Kidney epithelial cell (primary cell): ENCODE measurements at regions not wholly inside any gene's neighbourhood (a gene's known extent, or its start where the extent isn't known, plus 50 kb on each side); places are given as distances from the start of the nearest gene placed in this dataset.

Experiments
- DNase-seq: peaks from one replicate; pipeline ENCODE4 v3.0.0-alpha.2; 2010; ENCODE audit warnings: low read depth
- H3K27me3 ChIP-seq: 2 replicates; pipeline ENCODE4 v1.6.0; 2011; ENCODE audit warnings: low read length; ENCODE audit not compliant: control insufficient read depth, insufficient read depth
- H3K36me3 ChIP-seq: 2 replicates; pipeline ENCODE4 v1.5.1; 2011; ENCODE audit warnings: low read length; ENCODE audit not compliant: control insufficient read depth, insufficient read depth
- H3K4me3 ChIP-seq: 2 replicates; pipeline ENCODE4 v1.5.1; 2011; ENCODE audit warnings: low read depth, mild to moderate bottlenecking, control low read depth, low read length
- TF ChIP-seq, protein P1 (sequence below): IDR thresholded peaks from 2 replicates; pipeline ENCODE4 v1.5.1; 2011; ENCODE audit warnings: mild to moderate bottlenecking, moderate library complexity, low read length, control low read depth, inconsistent platforms; ENCODE audit not compliant: insufficient read depth, poor library complexity, severe bottlenecking

DNA sequence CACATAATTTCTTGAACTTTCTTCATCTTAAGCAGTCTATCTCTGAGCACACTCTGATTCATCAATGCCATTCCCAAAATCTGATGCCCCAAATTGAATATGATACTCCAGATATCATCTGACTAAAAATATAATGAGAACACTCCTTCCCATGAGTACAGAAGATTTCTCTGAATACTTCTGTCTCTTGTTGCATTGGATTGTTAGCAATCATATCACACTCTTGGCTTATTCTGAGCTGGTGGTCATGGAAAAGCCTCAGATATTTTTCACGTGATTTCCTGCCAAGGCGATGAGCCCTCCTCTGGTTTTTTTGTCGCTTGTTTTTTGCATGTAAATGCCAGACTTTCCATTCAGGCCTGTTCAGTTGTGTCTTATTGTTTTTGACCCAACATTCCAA is 87.2 kb downstream of the NOG start:
- H3K36me3 ChIP-seq = no peaks in the 10 kb centered on the region
- DNase-seq = no peak
- TF ChIP-seq, protein P1, sequence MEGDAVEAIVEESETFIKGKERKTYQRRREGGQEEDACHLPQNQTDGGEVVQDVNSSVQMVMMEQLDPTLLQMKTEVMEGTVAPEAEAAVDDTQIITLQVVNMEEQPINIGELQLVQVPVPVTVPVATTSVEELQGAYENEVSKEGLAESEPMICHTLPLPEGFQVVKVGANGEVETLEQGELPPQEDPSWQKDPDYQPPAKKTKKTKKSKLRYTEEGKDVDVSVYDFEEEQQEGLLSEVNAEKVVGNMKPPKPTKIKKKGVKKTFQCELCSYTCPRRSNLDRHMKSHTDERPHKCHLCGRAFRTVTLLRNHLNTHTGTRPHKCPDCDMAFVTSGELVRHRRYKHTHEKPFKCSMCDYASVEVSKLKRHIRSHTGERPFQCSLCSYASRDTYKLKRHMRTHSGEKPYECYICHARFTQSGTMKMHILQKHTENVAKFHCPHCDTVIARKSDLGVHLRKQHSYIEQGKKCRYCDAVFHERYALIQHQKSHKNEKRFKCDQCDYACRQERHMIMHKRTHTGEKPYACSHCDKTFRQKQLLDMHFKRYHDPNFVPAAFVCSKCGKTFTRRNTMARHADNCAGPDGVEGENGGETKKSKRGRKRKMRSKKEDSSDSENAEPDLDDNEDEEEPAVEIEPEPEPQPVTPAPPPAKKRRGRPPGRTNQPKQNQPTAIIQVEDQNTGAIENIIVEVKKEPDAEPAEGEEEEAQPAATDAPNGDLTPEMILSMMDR = no peak
- no peaks in the 10 kb centered on the region for H3K27me3 ChIP-seq
- no peak overlapping the region for H3K4me3 ChIP-seq

DNA sequence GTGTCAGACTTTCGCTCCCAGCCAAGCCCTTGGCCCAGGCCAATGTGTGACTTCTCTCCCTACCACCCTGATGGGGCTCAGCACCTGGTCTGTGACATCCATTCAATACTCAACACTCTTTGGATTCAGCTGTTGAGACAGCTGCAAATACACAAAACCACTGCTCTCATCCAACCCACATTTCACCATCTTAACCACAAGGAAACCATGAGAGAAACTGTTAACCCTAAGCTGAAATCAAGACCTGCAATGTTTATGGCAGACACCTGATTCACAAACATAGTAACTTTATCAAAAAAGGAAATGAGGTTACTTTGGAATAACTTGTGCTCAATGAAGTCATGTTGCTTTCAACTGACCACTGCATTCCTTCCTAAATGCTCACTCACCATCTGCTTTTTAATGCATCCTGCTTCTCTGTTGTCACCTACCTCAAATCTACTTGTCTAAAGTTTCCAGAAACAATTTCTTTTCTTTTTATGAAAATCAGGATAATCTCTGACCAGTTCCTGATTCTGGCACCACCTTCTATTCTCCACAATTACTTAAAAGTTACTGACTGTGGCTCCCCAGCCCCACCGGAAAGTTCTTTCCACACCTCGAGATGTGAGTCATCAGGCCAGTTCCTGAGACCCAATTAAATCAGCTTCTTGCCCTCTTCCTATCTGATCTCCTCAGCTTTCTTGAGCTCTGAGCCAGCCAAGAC is 88.2 kb downstream of the NOG start:
- Histone ChIP-seq H3K27me3 (no peaks in the 10 kb centered on the region), H3K4me3 (no peak overlapping the region)
- DNase-seq = peak; percentile 98

DNA sequence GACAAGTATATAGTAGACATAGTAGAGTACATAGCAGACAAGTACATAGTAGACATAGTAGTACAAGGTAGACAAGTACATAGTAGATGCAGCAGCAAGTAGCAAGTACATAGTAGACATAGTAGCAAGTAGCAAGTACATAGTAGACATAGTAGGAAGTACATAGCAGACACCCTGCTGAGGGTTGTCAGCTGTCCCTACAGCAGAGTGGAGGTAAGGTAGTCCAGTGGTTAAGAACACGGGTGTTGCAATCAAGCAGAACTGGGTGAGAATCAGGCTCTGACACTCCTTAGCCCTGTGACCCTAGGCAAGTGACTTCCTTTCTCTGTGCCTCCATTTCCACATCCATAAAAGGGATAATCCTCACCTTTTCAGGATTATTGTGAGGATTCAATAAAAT is 94.7 kb downstream of the NOG start:
- Histone ChIP-seq H3K27me3 (no peaks in the 10 kb centered on the region), H3K36me3 (no peaks in the 10 kb centered on the region), H3K4me3 (no peak overlapping the region)
- DNase-seq = no peak
- TF ChIP-seq, protein P1 = no peak

More for the DNA sequence above, 88.2 kb downstream of the NOG start:
- TF ChIP-seq, protein P1 = no peak
- no peaks in the 10 kb centered on the region for H3K36me3 ChIP-seq

DNA sequence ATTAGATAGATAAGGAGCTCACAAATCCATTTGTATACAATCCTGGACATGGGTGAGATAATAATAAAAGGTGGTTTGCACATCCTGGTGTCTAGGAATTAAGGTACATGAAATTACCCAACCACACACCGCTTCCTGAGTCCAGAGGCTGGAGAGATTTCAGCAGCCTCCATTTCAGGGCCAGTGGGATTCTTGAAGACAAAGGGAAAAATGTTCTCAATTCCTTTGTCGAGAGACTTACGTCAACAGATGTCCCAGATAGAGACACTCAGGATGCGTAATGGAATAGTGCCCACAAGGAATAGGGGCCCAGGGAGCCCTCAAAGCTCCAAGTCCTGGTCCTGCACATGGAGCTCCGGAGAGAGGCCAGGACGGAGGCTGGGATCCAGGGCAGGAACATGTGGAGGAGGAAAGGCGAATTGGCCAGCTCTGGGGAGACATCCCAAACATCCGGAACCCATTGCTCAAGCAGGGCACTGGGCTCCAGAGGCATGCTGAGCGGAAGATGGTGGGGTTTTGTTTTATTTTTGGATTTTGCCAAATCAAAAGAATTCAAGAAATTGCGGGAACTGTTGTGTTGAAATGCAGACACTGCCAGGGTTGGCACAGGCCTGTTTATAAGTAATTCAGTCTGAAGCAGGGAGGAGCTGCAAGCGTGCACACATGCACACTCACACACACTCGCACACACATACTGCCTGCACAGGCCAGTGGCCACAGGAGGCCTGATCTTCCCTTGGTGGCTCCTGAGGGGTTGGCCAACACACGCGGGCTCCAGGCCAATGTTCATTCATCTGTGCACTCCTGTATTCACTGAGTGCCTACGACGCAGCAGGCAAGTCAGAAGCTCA is 97.2 kb downstream of the NOG start:
- TF ChIP-seq, protein P1 = no peak
- no peak overlapping the region for H3K4me3 ChIP-seq
- no peaks in the 10 kb centered on the region for H3K27me3 ChIP-seq
- DNase-seq = no peak
- H3K36me3 ChIP-seq = no peaks in the 10 kb centered on the region

DNA sequence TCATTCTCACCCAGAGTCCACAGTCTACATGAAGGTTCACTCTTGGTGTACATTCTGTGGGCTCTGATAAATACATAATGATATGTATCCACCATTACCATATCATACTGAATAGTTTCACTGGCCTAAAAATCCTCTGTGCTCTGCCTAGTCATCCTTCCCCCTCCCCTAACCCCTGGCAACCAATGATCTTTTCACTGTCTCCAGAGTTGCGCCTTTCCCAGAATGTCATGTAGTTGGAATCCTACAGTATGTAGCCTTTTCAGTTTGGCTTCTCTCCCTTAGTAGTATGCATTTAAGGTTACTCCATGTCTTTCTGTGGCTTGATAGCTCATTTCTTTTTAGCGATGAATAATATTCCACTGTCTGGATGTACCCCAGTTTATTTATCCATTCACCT is 101.3 kb downstream of the NOG start:
- TF ChIP-seq, protein P1 = no peak
- no peak for DNase-seq
- H3K36me3 ChIP-seq = no peaks in the 10 kb centered on the region
- no peak overlapping the region for H3K4me3 ChIP-seq
- no peaks in the 10 kb centered on the region for H3K27me3 ChIP-seq
